HepG2 (cell line): ENCODE measurements at regions not wholly inside any gene's neighbourhood (a gene's known extent, or its start where the extent isn't known, plus 50 kb on each side); places are given as distances from the start of the nearest gene placed in this dataset.

ENCODE experiments used
- ATAC-seq: fragments of 200-7000 bp; cut with Tn5 transposase; 3 replicates; pipeline ENCODE4 v1.9.1; 2020; ENCODE audit warnings: mild to moderate bottlenecking, moderate library complexity
- BruUV-seq: library from RNA; stranded (reverse); fragments of 400-500 nt; replicated peaks from 2 replicates; lab custom pipeline; 2021; lab: Mats Ljungman, UMichigan
- CTCF ChIA-PET: fragments of 300-600 bp; formaldehyde crosslinking; extraction: SDS; loops from one replicate; lab custom pipeline; 2021; ENCODE audit warnings: low total read pairs, inconsistent platforms, low intra/inter-chr PET ratio; lab: Yijun Ruan, JAX
- POLR2A ChIA-PET: fragments of 350-600 bp; sonication (Branson Sonifier 250); formaldehyde crosslinking; loops from one replicate; lab custom pipeline; 2020; ENCODE audit warnings: antibody characterized with exemption, inconsistent platforms; lab: Yijun Ruan, JAX
- DNase-seq: peaks from one replicate; pipeline ENCODE4 v3.0.0-alpha.2; 2015; ENCODE audit warnings: low spot score
- FAIRE-seq: peaks from 3 replicates; lab custom pipeline; 2011; peaks lifted over from hg19 to GRCh38; lab: Jason Lieb, UNC
- H2AFZ ChIP-seq: one replicate; pipeline ENCODE4 v1.6.1; 2011; ENCODE audit warnings: low read length, inconsistent platforms
- H3K27ac ChIP-seq: fragments of 300-600 bp; 3 replicates; pipeline ENCODE4 v1.8.0; 2011; ENCODE audit warnings: mixed run types, mild to moderate bottlenecking, mixed read lengths, low read length, inconsistent platforms; ENCODE audit not compliant: insufficient read depth; ENCODE audit errors: extremely low read length
- H3K27me3 ChIP-seq, 2 experiments: fragments of 200-600 bp in 1 of 2; 2 replicates in 1 of 2; 3 replicates in 1 of 2; pipeline versions ENCODE4 v1.6.0 to v1.8.0; 2011; ENCODE audit warnings: low read length in 2 of 2, mild to moderate bottlenecking in 2 of 2, moderate library complexity in 2 of 2, inconsistent platforms in 1 of 2; ENCODE audit not compliant: insufficient read depth in 2 of 2, control insufficient read depth in 1 of 2
- H3K36me3 ChIP-seq, 2 experiments: fragments of 200-600 bp in 1 of 2; replicated peaks in 1 of 2; 2 replicates in 1 of 2; 3 replicates in 1 of 2; pipeline versions ENCODE4 v1.5.1 to v1.8.0; 2011; ENCODE audit warnings: low read length in 2 of 2, inconsistent platforms in 1 of 2; ENCODE audit not compliant: insufficient read depth in 2 of 2, control insufficient read depth in 1 of 2
- H3K4me1 ChIP-seq: 2 replicates; pipeline ENCODE4 v1.5.1; 2012; ENCODE audit warnings: low read length, inconsistent platforms; ENCODE audit not compliant: insufficient read depth
- H3K4me2 ChIP-seq: 2 replicates; pipeline ENCODE4 v1.6.0; 2011; ENCODE audit warnings: low read depth, low read length, inconsistent platforms
- H3K4me3 ChIP-seq, 3 experiments: fragments of 200-600 bp in 1 of 3; sonication (generic), shearing (Covaris generic) in 1 of 3; replicated peaks in 1 of 3; 2 replicates each; pipeline ENCODE4 v1.5.1; 2011 to 2016; ENCODE audit warnings: low read length in 3 of 3, inconsistent platforms in 2 of 3, low read depth in 2 of 3, mild to moderate bottlenecking in 2 of 3, control low read depth in 1 of 3, mixed read lengths in 1 of 3; ENCODE audit not compliant: insufficient read depth in 1 of 3
- H3K79me2 ChIP-seq: one replicate; pipeline ENCODE4 v1.6.1; 2011; ENCODE audit warnings: low read length, inconsistent platforms; ENCODE audit not compliant: insufficient read depth
- H3K9ac ChIP-seq: 2 replicates; pipeline ENCODE4 v1.6.0; 2011; ENCODE audit warnings: mild to moderate bottlenecking, low read depth, low read length, inconsistent platforms; ENCODE audit not compliant: insufficient read depth
- H3K9me3 ChIP-seq: 2 replicates; pipeline ENCODE4 v1.5.1; 2012; ENCODE audit warnings: mild to moderate bottlenecking, low read length
- H4K20me1 ChIP-seq: 2 replicates; pipeline ENCODE4 v1.6.0; 2011; ENCODE audit warnings: inconsistent platforms, mild to moderate bottlenecking, low read length, moderate library complexity; ENCODE audit not compliant: insufficient read depth
- ATAD3A ChIP-seq: sonication (generic); formaldehyde crosslinking; IDR thresholded peaks from 2 replicates; pipeline ENCODE4 v1.4.0; 2020; ENCODE audit warnings: missing genetic modification reagents
- CCAR2 ChIP-seq: fragments of 200-400 bp; formaldehyde crosslinking; optimal IDR thresholded peaks from 2 replicates; pipeline ENCODE3; 2018; ENCODE audit warnings: low read depth, mild to moderate bottlenecking, low read length, moderate library complexity
- CEBPG ChIP-seq: IDR thresholded peaks from 2 replicates; pipeline ENCODE4 v1.6.1; 2016
- FIP1L1 ChIP-seq: fragments of 200-400 bp; formaldehyde crosslinking; IDR thresholded peaks from 2 replicates; pipeline ENCODE4 v1.6.1; 2018; ENCODE audit warnings: low read depth, mild to moderate bottlenecking, low read length, moderate library complexity, borderline replicate concordance; ENCODE audit not compliant: insufficient read depth
- IRF2 ChIP-seq: IDR thresholded peaks from 2 replicates; pipeline ENCODE4 v1.6.1; 2018; ENCODE audit warnings: missing genetic modification reagents, missing compliant biosample characterization
- NCOA1 ChIP-seq: sonication (generic); formaldehyde crosslinking; IDR thresholded peaks from 2 replicates; pipeline ENCODE4 v1.9.0; 2021; ENCODE audit warnings: missing genetic modification reagents
- REL ChIP-seq: sonication (generic); formaldehyde crosslinking; conservative IDR thresholded peaks from 2 replicates; pipeline ENCODE4 v1.8.0; 2022; ENCODE audit warnings: mild to moderate bottlenecking, missing genetic modification reagents, moderate library complexity
- THAP11 ChIP-seq: IDR thresholded peaks from 2 replicates; pipeline ENCODE4 v1.6.1; 2016; ENCODE audit warnings: missing biosample characterization, missing genetic modification reagents
- ZKSCAN5 ChIP-seq: sonication (generic); formaldehyde crosslinking; IDR thresholded peaks from 2 replicates; pipeline ENCODE4 v1.5.1; 2020; ENCODE audit warnings: mild to moderate bottlenecking, missing genetic modification reagents
- ZNF432 ChIP-seq: sonication (generic); formaldehyde crosslinking; IDR thresholded peaks from 2 replicates; pipeline ENCODE4 v1.5.0; 2020; ENCODE audit warnings: missing genetic modification reagents, mild to moderate bottlenecking, borderline replicate concordance
- ZNF567 ChIP-seq: sonication (generic); formaldehyde crosslinking; IDR thresholded peaks from 2 replicates; pipeline ENCODE4 v1.8.1; 2023; ENCODE audit warnings: mild to moderate bottlenecking, missing genetic modification reagents, borderline replicate concordance
- ZNF670 ChIP-seq: sonication (generic); formaldehyde crosslinking; IDR thresholded peaks from 2 replicates; pipeline ENCODE4 v1.8.0; 2022; ENCODE audit warnings: mild to moderate bottlenecking, missing genetic modification reagents, borderline replicate concordance
- WGBS: methylation state at CpG from one replicate; pipeline ENCODE4 v1.1.6; 2017; ENCODE audit warnings: low lambda C conversion rate; 5-methylcytosine and 5-hydroxymethylcytosine counted together
- in situ Hi-C: cut with HindIII; loops from 2 replicates; pipeline ENCODE4 v1.10.0; 2017; ENCODE audit warnings: low pct_unique_long_range_greater_than_20kb; ENCODE audit not compliant: extremely low pct_ligation_motif_present
- intact Hi-C: fragments of 100-400 bp; cut with micrococcal nuclease; formaldehyde crosslinking; loops from one replicate; pipeline ENCODE4 v1.10.0; 2022; ENCODE audit not compliant: unreplicated experiment
- TF ChIP-seq, protein P1 (sequence below): sonication (generic); formaldehyde crosslinking; IDR thresholded peaks from 2 replicates; pipeline ENCODE4 v1.4.0; 2020; ENCODE audit warnings: missing genetic modification reagents
- TF ChIP-seq, protein P2 (sequence below): sonication (generic); formaldehyde crosslinking; IDR thresholded peaks from 2 replicates; pipeline ENCODE4 v1.5.0; 2020; ENCODE audit warnings: missing genetic modification reagents
- TF ChIP-seq, protein P3 (sequence below): IDR thresholded peaks from 2 replicates; pipeline ENCODE4 v1.6.1; 2012; ENCODE audit warnings: low read depth, low read length, improper control_type of control experiment

DNA sequence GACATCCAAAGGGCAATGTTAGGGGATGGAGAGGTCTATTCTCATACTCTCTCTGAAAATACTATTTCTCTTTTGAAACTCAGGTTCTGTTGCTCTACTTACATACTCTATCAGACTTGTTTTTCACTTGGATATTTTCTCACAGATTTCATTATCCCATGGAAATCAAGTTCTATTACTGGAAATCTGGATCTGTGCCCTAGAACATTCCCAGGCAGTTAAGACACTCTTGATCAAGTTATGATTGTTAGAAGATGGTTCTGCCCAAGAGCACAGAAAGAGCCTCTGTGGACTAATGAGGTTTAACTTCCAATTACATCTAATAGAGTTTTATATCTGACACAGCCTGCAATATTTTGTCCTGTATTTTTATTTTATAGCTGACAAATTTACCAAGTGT, 591.0 kb upstream of the ATP2B1 start (continued):
- TF ChIP-seq, protein P1, sequence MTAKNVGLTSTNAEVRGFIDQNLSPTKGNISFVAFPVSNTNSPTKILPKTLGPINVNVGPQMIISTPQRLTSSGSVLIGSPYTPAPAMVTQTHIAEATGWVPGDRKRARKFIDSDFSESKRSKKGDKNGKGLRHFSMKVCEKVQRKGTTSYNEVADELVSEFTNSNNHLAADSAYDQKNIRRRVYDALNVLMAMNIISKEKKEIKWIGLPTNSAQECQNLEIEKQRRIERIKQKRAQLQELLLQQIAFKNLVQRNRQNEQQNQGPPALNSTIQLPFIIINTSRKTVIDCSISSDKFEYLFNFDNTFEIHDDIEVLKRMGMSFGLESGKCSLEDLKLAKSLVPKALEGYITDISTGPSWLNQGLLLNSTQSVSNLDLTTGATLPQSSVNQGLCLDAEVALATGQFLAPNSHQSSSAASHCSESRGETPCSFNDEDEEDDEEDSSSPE (CRISPR knock-in tag), result no peak
- TF ChIP-seq CCAR2 (no peak), CEBPG (CRISPR knock-in tag) (no peak)

DNA sequence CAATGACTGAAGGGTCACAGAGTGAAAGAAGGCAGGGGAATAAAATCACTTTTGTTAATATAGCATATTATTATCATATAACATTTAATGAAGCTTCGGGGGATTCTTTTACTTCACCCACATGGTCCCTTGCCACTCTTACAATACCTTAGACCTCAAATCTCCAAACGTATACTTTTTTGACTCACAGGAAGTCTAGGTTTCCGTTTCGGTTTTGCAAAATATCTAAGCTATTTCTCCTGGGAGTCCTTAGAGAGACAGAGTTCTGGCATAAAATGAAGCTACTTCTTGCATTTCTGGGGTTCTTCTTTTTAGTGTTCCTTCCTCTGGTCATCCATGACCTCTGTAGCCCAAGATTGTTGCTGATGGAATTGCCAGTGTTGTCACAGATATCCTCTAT, 590.5 kb upstream of the ATP2B1 start:
- 5% methylated on average over 4 of the region's 4 CpGs for WGBS
- Histone ChIP-seq H3K36me3 (no peaks in the 10 kb centered on the region), H2AFZ (no peak overlapping the region), H3K4me1 (no peaks in the 10 kb centered on the region), H3K9me3 (peaks cover 4% of the 10 kb centered on the region), H4K20me1 (no peaks in the 10 kb centered on the region), H3K79me2 (no peaks in the 10 kb centered on the region), H3K27me3 (no peaks in the 10 kb centered on the region), H3K4me3 (no peak overlapping the region), H3K27ac (no peak overlapping the region), H3K9ac (no peak overlapping the region), H3K4me2 (no peak overlapping the region)
- ChIA-PET CTCF (no interaction called here), POLR2A (no interaction called here)
- TF ChIP-seq ATAD3A (no peak), FIP1L1 (no peak), ZKSCAN5 (CRISPR knock-in tag) (no peak), REL (CRISPR knock-in tag) (no peak), NCOA1 (no peak), ZNF567 (CRISPR knock-in tag) (no peak), THAP11 (no peak), ZNF670 (CRISPR knock-in tag) (no peak), IRF2 (CRISPR knock-in tag) (no peak), ZNF432 (CRISPR knock-in tag) (no peak)
- TF ChIP-seq, protein P2, sequence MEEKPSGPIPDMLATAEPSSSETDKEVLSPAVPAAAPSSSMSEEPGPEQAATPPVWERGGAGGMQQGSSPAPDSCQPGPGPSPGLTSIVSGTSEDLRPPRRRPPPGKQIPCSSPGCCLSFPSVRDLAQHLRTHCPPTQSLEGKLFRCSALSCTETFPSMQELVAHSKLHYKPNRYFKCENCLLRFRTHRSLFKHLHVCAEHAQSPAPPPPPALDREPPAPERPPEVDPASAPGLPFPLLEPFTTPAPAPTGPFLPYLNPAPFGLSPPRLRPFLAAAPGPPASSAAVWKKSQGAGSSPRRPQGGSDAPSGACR (CRISPR knock-in tag), result no peak
- TF ChIP-seq, protein P3, sequence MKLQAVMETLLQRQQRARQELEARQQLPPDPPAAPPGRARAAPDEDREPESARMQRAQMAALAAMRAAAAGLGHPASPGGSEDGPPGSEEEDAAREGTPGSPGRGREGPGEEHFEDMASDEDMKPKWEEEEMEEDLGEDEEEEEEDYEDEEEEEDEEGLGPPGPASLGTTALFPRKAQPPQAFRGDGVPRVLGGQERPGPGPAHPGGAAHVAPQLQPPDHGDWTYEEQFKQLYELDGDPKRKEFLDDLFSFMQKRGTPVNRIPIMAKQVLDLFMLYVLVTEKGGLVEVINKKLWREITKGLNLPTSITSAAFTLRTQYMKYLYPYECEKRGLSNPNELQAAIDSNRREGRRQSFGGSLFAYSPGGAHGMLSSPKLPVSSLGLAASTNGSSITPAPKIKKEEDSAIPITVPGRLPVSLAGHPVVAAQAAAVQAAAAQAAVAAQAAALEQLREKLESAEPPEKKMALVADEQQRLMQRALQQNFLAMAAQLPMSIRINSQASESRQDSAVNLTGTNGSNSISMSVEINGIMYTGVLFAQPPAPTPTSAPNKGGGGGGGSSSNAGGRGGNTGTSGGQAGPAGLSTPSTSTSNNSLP, result no peak
- no TSS peak for BruUV-seq
- intact Hi-C loops (no loop called here), in situ Hi-C loops (no loop called here)
- no peak for DNase-seq
- no peak for FAIRE-seq
- no peak for ATAC-seq
